ENCODE measurements at regions not wholly inside any gene's neighbourhood (a gene's known extent, or its start where the extent isn't known, plus 50 kb on each side); places are given as distances from the start of the nearest gene placed in this dataset.
"Not testable (repeated sequence)": the region's sequence is repeated elsewhere in the genome, so short reads cannot be mapped to it uniquely, and the experiment has no call there.

GRCh38 chr14:45946251-45946650 lies 693.2 kb upstream of the MIS18BP1 start:
- no peak overlapping the region for H3K27ac Mint-ChIP-seq
- ATAC-seq (ENCODE audit: low read depth in 2 of 2) = no peak
- H3K9me3 Mint-ChIP-seq = peaks cover under 1 to 7% (median 2%) of the 10 kb centered on the region in 7 donors
- no peaks in the 10 kb centered on the region for H3K4me1 Mint-ChIP-seq
- no peaks in the 10 kb centered on the region for H3K36me3 Mint-ChIP-seq
- H3K27me3 Mint-ChIP-seq = no peaks in the 10 kb centered on the region
- H3K4me3 Mint-ChIP-seq = no peak overlapping the region
- DNase-seq = no peak

DNA sequence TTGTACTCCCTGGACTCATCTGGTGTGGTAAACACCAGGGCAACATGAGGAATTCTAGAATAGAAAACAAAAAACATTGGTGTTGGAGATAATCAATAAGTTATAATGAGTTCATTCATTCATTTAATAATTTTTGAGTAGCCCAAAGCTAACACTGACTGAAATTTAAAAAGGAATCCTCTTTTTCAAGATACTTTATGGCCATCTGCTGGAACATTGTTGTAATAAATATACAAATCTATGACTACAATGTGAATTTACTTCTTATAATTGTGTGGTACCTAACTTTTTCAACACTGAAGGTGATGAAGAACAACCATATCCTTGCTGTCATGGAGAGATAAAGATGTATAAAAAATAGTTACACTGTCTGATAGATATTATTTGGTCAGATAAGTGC lies 687.3 kb upstream of the MIS18BP1 start:
- no peak for DNase-seq
- H3K9me3 Mint-ChIP-seq = peaks cover 2 to 22% (median 8%) of the 10 kb centered on the region in 7 donors
- no peak overlapping the region for H3K27ac Mint-ChIP-seq
- no peak for ATAC-seq (ENCODE audit: low read depth in 2 of 2)
- H3K4me3 Mint-ChIP-seq = no peak overlapping the region
- no peaks in the 10 kb centered on the region for H3K36me3 Mint-ChIP-seq
- H3K4me1 Mint-ChIP-seq = no peaks in the 10 kb centered on the region
- no peaks in the 10 kb centered on the region for H3K27me3 Mint-ChIP-seq

DNA sequence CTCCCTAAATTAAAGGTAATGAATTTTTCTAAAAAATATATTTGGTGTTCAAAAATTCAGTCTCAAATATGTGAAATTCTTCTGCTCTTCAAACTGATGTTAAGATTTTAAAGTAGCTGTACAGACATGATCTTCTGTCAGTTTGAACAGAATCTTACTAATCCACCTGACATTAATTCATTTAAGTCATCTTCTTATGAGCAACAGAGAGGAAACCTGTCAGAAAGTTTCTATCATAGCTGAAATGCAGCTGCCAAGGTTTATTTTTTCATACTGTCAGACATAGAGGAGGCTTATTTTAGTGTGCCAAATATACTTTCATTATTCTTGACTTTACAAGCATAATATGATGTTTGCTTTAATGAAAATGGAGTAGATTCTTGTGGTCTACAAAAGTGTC lies 686.6 kb upstream of the MIS18BP1 start:
- ATAC-seq (ENCODE audit: low read depth in 2 of 2) = no peak
- no peaks in the 10 kb centered on the region for H3K27me3 Mint-ChIP-seq

GRCh38 chr14:45919995-45920394 lies 667.0 kb upstream of the MIS18BP1 start:
- not testable (repeated sequence) for ATAC-seq (ENCODE audit: low read depth in 2 of 2); DNase-seq; H3K27ac Mint-ChIP-seq; H3K27me3 Mint-ChIP-seq; H3K4me1 Mint-ChIP-seq; H3K4me3 Mint-ChIP-seq; H3K36me3 Mint-ChIP-seq
- peaks cover 2 to 13% (median 3%) of the 10 kb centered on the region in 7 donors for H3K9me3 Mint-ChIP-seq

More for the DNA sequence above, 686.6 kb upstream of the MIS18BP1 start:
- H3K4me1 Mint-ChIP-seq = no peaks in the 10 kb centered on the region
- H3K4me3 Mint-ChIP-seq = no peak overlapping the region
- no peak for DNase-seq
- H3K36me3 Mint-ChIP-seq = no peaks in the 10 kb centered on the region
- H3K9me3 Mint-ChIP-seq = peaks cover 2 to 29% (median 11%) of the 10 kb centered on the region in 7 donors
- no peak overlapping the region for H3K27ac Mint-ChIP-seq

GRCh38 chr14:45916340-45916953 lies 663.4 kb upstream of the MIS18BP1 start:
- Mint-ChIP-seq H3K4me3 (no peak overlapping the region), H3K27me3 (no peaks in the 10 kb centered on the region), H3K9me3 (peaks cover 2 to 24% (median 11%) of the 10 kb centered on the region in 7 donors), H3K27ac (no peak overlapping the region), H3K36me3 (no peaks in the 10 kb centered on the region), H3K4me1 (no peaks in the 10 kb centered on the region)
- DNase-seq (no peak), ATAC-seq (ENCODE audit: low read depth in 2 of 2) (no peak)

DNA sequence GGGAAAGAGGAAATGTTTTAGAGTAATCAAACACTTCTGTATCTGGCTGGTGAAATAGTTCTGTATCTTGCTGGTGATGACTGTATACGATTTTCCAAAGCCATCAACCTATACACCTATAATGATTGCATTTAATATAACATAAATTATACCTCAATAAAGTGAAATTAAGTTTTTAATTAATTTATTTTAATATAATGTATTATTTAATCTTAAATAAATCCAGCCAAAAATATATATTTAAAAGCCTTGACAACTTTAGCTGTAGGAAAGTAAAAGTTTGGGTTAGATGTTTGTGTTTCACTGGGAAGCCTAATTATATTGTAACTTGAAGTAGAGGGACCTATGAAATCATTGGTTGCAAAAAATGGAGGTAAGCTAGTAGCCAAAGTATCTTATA lies 654.8 kb upstream of the MIS18BP1 start:
- peaks cover 3 to 8% (median 4%) of the 10 kb centered on the region in 7 donors for H3K9me3 Mint-ChIP-seq
- DNase-seq (no peak), ATAC-seq (ENCODE audit: low read depth in 2 of 2) (no peak)
- no peaks in the 10 kb centered on the region for H3K27me3 Mint-ChIP-seq
- no peak overlapping the region for H3K27ac Mint-ChIP-seq
- no peaks in the 10 kb centered on the region for H3K36me3 Mint-ChIP-seq
- no peaks in the 10 kb centered on the region for H3K4me1 Mint-ChIP-seq
- H3K4me3 Mint-ChIP-seq = no peak overlapping the region

- H3K9me3 Mint-ChIP-seq = peaks cover 0 to 13% (median 4%) of the 10 kb centered on the region in 7 donors
- no peaks in the 10 kb centered on the region for H3K36me3 Mint-ChIP-seq
- no peak for DNase-seq
- H3K4me1 Mint-ChIP-seq = no peaks in the 10 kb centered on the region
- no peak overlapping the region for H3K4me3 Mint-ChIP-seq
- ATAC-seq (ENCODE audit: low read depth in 2 of 2) = no peak
- no peak overlapping the region for H3K27ac Mint-ChIP-seq
- H3K27me3 Mint-ChIP-seq = no peaks in the 10 kb centered on the region
Observed at GRCh38 chr14:45906257-45906656, 653.3 kb upstream of the MIS18BP1 start.

DNA sequence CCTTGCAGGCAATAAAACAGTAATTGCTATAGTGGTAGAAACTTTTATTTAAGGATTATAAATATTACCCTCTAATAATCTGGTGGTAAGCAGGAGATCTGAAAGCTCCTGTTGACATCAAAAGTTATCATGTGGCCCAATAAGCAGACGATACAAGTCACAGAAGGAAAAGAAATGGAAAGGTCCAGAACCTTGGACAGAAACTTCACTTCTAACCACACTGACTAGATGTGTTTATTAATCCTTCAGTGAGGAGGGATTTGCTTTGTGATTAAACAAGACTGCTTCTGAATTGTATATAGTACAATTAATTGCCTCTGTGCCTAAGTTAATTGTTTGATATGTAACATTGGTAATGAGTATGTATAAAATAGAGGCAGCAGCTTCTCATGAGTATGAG lies 652.7 kb upstream of the MIS18BP1 start:
- H3K4me1 Mint-ChIP-seq = no peaks in the 10 kb centered on the region

DNA sequence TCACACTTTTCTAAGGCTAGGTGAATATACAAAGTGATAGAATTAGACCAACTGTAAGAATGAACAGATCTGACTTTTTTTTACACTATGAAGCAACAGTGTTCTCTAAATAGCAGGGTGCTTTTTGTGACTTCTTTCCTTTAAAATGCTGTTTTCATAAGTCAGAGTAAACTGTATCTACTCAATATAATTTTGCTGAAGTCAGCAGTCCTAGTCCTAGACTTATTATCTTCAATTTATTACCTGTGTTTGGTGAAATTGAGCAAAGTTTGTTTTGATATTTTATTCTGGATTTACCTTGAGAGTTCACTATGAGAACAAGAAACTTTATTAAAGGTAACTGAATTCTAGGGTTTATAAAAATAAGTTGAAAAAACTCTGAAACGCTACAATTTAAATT lies 651.3 kb upstream of the MIS18BP1 start:
- H3K4me1 Mint-ChIP-seq = no peaks in the 10 kb centered on the region
- ATAC-seq (ENCODE audit: low read depth in 2 of 2) (no peak), DNase-seq (no peak)
- no peak overlapping the region for H3K27ac Mint-ChIP-seq
- H3K9me3 Mint-ChIP-seq = peaks cover 0 to 13% (median 3%) of the 10 kb centered on the region in 7 donors
- H3K36me3 Mint-ChIP-seq = no peaks in the 10 kb centered on the region
- no peaks in the 10 kb centered on the region for H3K27me3 Mint-ChIP-seq
- H3K4me3 Mint-ChIP-seq = no peak overlapping the region

More for the DNA sequence above, 652.7 kb upstream of the MIS18BP1 start:
- Mint-ChIP-seq H3K27me3 (no peaks in the 10 kb centered on the region), H3K36me3 (no peaks in the 10 kb centered on the region), H3K27ac (no peak overlapping the region), H3K4me3 (no peak overlapping the region), H3K9me3 (peaks cover 0 to 13% (median 4%) of the 10 kb centered on the region in 7 donors)
- DNase-seq = no peak
- no peak for ATAC-seq (ENCODE audit: low read depth in 2 of 2)

GRCh38 chr14:45902241-45902640 lies 649.2 kb upstream of the MIS18BP1 start:
- Mint-ChIP-seq H3K4me1 (no peaks in the 10 kb centered on the region), H3K27me3 (no peaks in the 10 kb centered on the region), H3K9me3 (peaks cover 0 to 9% (median 3%) of the 10 kb centered on the region in 7 donors), H3K4me3 (no peak overlapping the region), H3K27ac (no peak overlapping the region), H3K36me3 (no peaks in the 10 kb centered on the region)
- ATAC-seq (ENCODE audit: low read depth in 2 of 2) = no peak
- DNase-seq = no peak

GRCh38 chr14:45897439-45897838 lies 644.4 kb upstream of the MIS18BP1 start:
- DNase-seq (no peak), ATAC-seq (ENCODE audit: low read depth in 2 of 2) (no peak)
- H3K27ac Mint-ChIP-seq = no peak overlapping the region
- H3K4me1 Mint-ChIP-seq = no peaks in the 10 kb centered on the region
- H3K27me3 Mint-ChIP-seq = no peaks in the 10 kb centered on the region
- no peaks in the 10 kb centered on the region for H3K36me3 Mint-ChIP-seq
- H3K4me3 Mint-ChIP-seq = no peak overlapping the region
- peaks cover 0 to 8% (median 2%) of the 10 kb centered on the region in 7 donors for H3K9me3 Mint-ChIP-seq

GRCh38 chr14:45893127-45893526 lies 640.1 kb upstream of the MIS18BP1 start:
- no peaks in the 10 kb centered on the region for H3K36me3 Mint-ChIP-seq
- DNase-seq = no peak
- H3K27ac Mint-ChIP-seq = no peak overlapping the region
- H3K4me3 Mint-ChIP-seq = no peak overlapping the region
- H3K4me1 Mint-ChIP-seq = no peaks in the 10 kb centered on the region
- ATAC-seq (ENCODE audit: low read depth in 2 of 2) = no peak
- H3K9me3 Mint-ChIP-seq = peaks cover 0 to 14% (median 4%) of the 10 kb centered on the region in 7 donors
- H3K27me3 Mint-ChIP-seq = no peaks in the 10 kb centered on the region

DNA sequence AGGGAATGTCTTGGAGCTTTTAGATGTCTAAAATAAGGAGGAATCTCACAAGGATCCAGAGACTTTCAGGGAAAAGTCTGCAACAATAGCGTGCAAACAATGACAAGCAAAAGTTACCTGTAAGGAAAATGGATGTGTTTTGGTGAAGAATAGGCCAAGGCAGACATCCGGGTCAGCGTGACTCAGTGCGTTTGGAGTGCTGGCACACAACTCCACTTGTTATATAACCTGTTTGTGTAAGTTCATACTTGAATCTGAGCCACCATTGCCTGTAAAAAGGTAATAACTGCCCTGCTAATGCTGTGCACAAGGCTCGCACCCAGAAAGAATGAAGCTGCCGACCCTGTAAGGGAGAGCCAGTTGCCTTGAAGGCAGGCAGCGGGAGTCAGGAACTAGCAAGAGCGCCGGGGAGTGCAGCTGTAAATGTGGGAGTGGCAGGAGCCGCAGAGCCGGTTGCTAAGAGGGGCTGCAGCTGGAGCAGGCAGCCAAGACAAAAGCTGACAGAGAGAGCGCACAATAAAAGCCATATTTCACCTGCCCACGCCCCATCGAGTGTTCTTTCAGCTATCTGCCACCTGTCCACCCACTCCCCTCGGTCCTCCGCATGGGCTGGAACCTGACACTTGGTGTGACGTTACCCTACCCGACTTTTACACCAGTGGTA lies 638.5 kb upstream of the MIS18BP1 start:
- no peak for ATAC-seq (ENCODE audit: low read depth in 2 of 2)
- H3K4me3 Mint-ChIP-seq = no peak overlapping the region
- peaks cover 0 to 14% (median 4%) of the 10 kb centered on the region in 7 donors for H3K9me3 Mint-ChIP-seq
- no peak for DNase-seq
- no peaks in the 10 kb centered on the region for H3K4me1 Mint-ChIP-seq
- H3K27ac Mint-ChIP-seq = no peak overlapping the region
- H3K36me3 Mint-ChIP-seq = no peaks in the 10 kb centered on the region
- no peaks in the 10 kb centered on the region for H3K27me3 Mint-ChIP-seq

GRCh38 chr14:45888766-45889285 lies 635.8 kb upstream of the MIS18BP1 start:
- peaks cover 0 to 14% (median 4%) of the 10 kb centered on the region in 7 donors for H3K9me3 Mint-ChIP-seq
- not testable (repeated sequence) for H3K27me3 Mint-ChIP-seq; H3K36me3 Mint-ChIP-seq; H3K4me3 Mint-ChIP-seq; ATAC-seq (ENCODE audit: low read depth in 2 of 2); DNase-seq; H3K4me1 Mint-ChIP-seq; H3K27ac Mint-ChIP-seq

Data from naive B cell (primary cell).